ENCODE measurements at regions not wholly inside any gene's neighbourhood (a gene's known extent, or its start where the extent isn't known, plus 50 kb on each side); places are given as distances from the start of the nearest gene placed in this dataset.
"Not testable (repeated sequence)": the region's sequence is repeated elsewhere in the genome, so short reads cannot be mapped to it uniquely, and the experiment has no call there.

GRCh38 chr13:47723898-47724297 is 277.2 kb downstream of the SUCLA2 start:
- no peak overlapping the region for H3K27ac ChIP-seq (ENCODE audit: low read depth in 2 of 2, low read length in 2 of 2)
- no peaks in the 10 kb centered on the region for H3K4me1 ChIP-seq (ENCODE audit: control insufficient read depth in 2 of 2, insufficient read depth in 2 of 2, low read length in 2 of 2)
- no peaks in the 10 kb centered on the region for H3K27me3 ChIP-seq (ENCODE audit: control insufficient read depth in 2 of 2, insufficient read depth in 2 of 2, low read length in 2 of 2)
- no peaks in the 10 kb centered on the region for H3K9me3 ChIP-seq (ENCODE audit: control insufficient read depth in 2 of 2, low read length in 2 of 2)
- no peak overlapping the region for H3K9ac ChIP-seq (ENCODE audit: low read depth in 1 of 2, low read length in 2 of 2)
- H3K36me3 ChIP-seq (ENCODE audit: control insufficient read depth in 2 of 2, insufficient read depth in 2 of 2, low read length in 2 of 2): no peaks in the 10 kb centered on the region
- no peak overlapping the region for H3K4me3 ChIP-seq (ENCODE audit: low read length in 2 of 2)

- H3K9ac ChIP-seq (ENCODE audit: low read depth in 1 of 2, low read length in 2 of 2): no peak overlapping the region
- H3K36me3 ChIP-seq (ENCODE audit: control insufficient read depth in 2 of 2, insufficient read depth in 2 of 2, low read length in 2 of 2): no peaks in the 10 kb centered on the region
- no peak overlapping the region for H3K4me3 ChIP-seq (ENCODE audit: low read length in 2 of 2)
- H3K4me1 ChIP-seq (ENCODE audit: control insufficient read depth in 2 of 2, insufficient read depth in 2 of 2, low read length in 2 of 2): no peaks in the 10 kb centered on the region
- no peak overlapping the region for H3K27ac ChIP-seq (ENCODE audit: low read depth in 2 of 2, low read length in 2 of 2)
- H3K27me3 ChIP-seq (ENCODE audit: control insufficient read depth in 2 of 2, insufficient read depth in 2 of 2, low read length in 2 of 2): no peaks in the 10 kb centered on the region
- H3K9me3 ChIP-seq (ENCODE audit: control insufficient read depth in 2 of 2, low read length in 2 of 2): no peaks in the 10 kb centered on the region
These were observed 281.9 kb downstream of the SUCLA2 start for GRCh38 chr13:47719164-47719563.

GRCh38 chr13:47718556-47718955 is 282.5 kb downstream of the SUCLA2 start:
- no peaks in the 10 kb centered on the region for H3K36me3 ChIP-seq (ENCODE audit: control insufficient read depth in 2 of 2, insufficient read depth in 2 of 2, low read length in 2 of 2)
- H3K27me3 ChIP-seq (ENCODE audit: control insufficient read depth in 2 of 2, insufficient read depth in 2 of 2, low read length in 2 of 2): no peaks in the 10 kb centered on the region
- no peak overlapping the region for H3K27ac ChIP-seq (ENCODE audit: low read depth in 2 of 2, low read length in 2 of 2)
- no peaks in the 10 kb centered on the region for H3K9me3 ChIP-seq (ENCODE audit: control insufficient read depth in 2 of 2, low read length in 2 of 2)
- no peaks in the 10 kb centered on the region for H3K4me1 ChIP-seq (ENCODE audit: control insufficient read depth in 2 of 2, insufficient read depth in 2 of 2, low read length in 2 of 2)
- H3K9ac ChIP-seq (ENCODE audit: low read depth in 1 of 2, low read length in 2 of 2): no peak overlapping the region
- H3K4me3 ChIP-seq (ENCODE audit: low read length in 2 of 2): no peak overlapping the region

GRCh38 chr13:47708386-47708785 is 292.7 kb downstream of the SUCLA2 start:
- Histone ChIP-seq H3K27me3 (ENCODE audit: control insufficient read depth in 2 of 2, insufficient read depth in 2 of 2, low read length in 2 of 2) (no peaks in the 10 kb centered on the region), H3K36me3 (ENCODE audit: control insufficient read depth in 2 of 2, insufficient read depth in 2 of 2, low read length in 2 of 2) (no peaks in the 10 kb centered on the region), H3K4me3 (ENCODE audit: low read length in 2 of 2) (no peak overlapping the region), H3K27ac (ENCODE audit: low read depth in 2 of 2, low read length in 2 of 2) (no peak overlapping the region), H3K9me3 (ENCODE audit: control insufficient read depth in 2 of 2, low read length in 2 of 2) (no peaks in the 10 kb centered on the region), H3K4me1 (ENCODE audit: control insufficient read depth in 2 of 2, insufficient read depth in 2 of 2, low read length in 2 of 2) (no peaks in the 10 kb centered on the region), H3K9ac (ENCODE audit: low read depth in 1 of 2, low read length in 2 of 2) (no peak overlapping the region)

- Histone ChIP-seq H3K9me3 (ENCODE audit: control insufficient read depth in 2 of 2, low read length in 2 of 2) (no peaks in the 10 kb centered on the region), H3K4me3 (ENCODE audit: low read length in 2 of 2) (no peak overlapping the region), H3K36me3 (ENCODE audit: control insufficient read depth in 2 of 2, insufficient read depth in 2 of 2, low read length in 2 of 2) (no peaks in the 10 kb centered on the region), H3K27me3 (ENCODE audit: control insufficient read depth in 2 of 2, insufficient read depth in 2 of 2, low read length in 2 of 2) (no peaks in the 10 kb centered on the region), H3K4me1 (ENCODE audit: control insufficient read depth in 2 of 2, insufficient read depth in 2 of 2, low read length in 2 of 2) (no peaks in the 10 kb centered on the region), H3K9ac (ENCODE audit: low read depth in 1 of 2, low read length in 2 of 2) (no peak overlapping the region), H3K27ac (ENCODE audit: low read depth in 2 of 2, low read length in 2 of 2) (no peak overlapping the region)
These were observed 293.7 kb downstream of the SUCLA2 start for GRCh38 chr13:47707414-47707813.

- Histone ChIP-seq H3K4me1 (ENCODE audit: control insufficient read depth in 2 of 2, insufficient read depth in 2 of 2, low read length in 2 of 2) (no peaks in the 10 kb centered on the region), H3K27me3 (ENCODE audit: control insufficient read depth in 2 of 2, insufficient read depth in 2 of 2, low read length in 2 of 2) (no peaks in the 10 kb centered on the region), H3K9me3 (ENCODE audit: control insufficient read depth in 2 of 2, low read length in 2 of 2) (no peaks in the 10 kb centered on the region), H3K4me3 (ENCODE audit: low read length in 2 of 2) (no peak overlapping the region), H3K36me3 (ENCODE audit: control insufficient read depth in 2 of 2, insufficient read depth in 2 of 2, low read length in 2 of 2) (no peaks in the 10 kb centered on the region), H3K9ac (ENCODE audit: low read depth in 1 of 2, low read length in 2 of 2) (no peak overlapping the region), H3K27ac (ENCODE audit: low read depth in 2 of 2, low read length in 2 of 2) (no peak overlapping the region)
These were observed 295.9 kb downstream of the SUCLA2 start for GRCh38 chr13:47705185-47705584.

GRCh38 chr13:47696674-47697073 is 304.4 kb downstream of the SUCLA2 start:
- H3K4me3 ChIP-seq (ENCODE audit: low read length in 2 of 2): no peak overlapping the region
- no peaks in the 10 kb centered on the region for H3K9me3 ChIP-seq (ENCODE audit: control insufficient read depth in 2 of 2, low read length in 2 of 2)
- H3K27ac ChIP-seq (ENCODE audit: low read depth in 2 of 2, low read length in 2 of 2): no peak overlapping the region
- H3K27me3 ChIP-seq (ENCODE audit: control insufficient read depth in 2 of 2, insufficient read depth in 2 of 2, low read length in 2 of 2): no peaks in the 10 kb centered on the region
- no peaks in the 10 kb centered on the region for H3K36me3 ChIP-seq (ENCODE audit: control insufficient read depth in 2 of 2, insufficient read depth in 2 of 2, low read length in 2 of 2)
- H3K4me1 ChIP-seq (ENCODE audit: control insufficient read depth in 2 of 2, insufficient read depth in 2 of 2, low read length in 2 of 2): no peaks in the 10 kb centered on the region
- no peak overlapping the region for H3K9ac ChIP-seq (ENCODE audit: low read depth in 1 of 2, low read length in 2 of 2)

GRCh38 chr13:47687577-47687976 is 313.5 kb downstream of the SUCLA2 start:
- H3K27ac ChIP-seq (ENCODE audit: low read depth in 2 of 2, low read length in 2 of 2): no peak overlapping the region
- H3K4me3 ChIP-seq (ENCODE audit: low read length in 2 of 2): no peak overlapping the region
- H3K36me3 ChIP-seq (ENCODE audit: control insufficient read depth in 2 of 2, insufficient read depth in 2 of 2, low read length in 2 of 2): no peaks in the 10 kb centered on the region
- no peaks in the 10 kb centered on the region for H3K4me1 ChIP-seq (ENCODE audit: control insufficient read depth in 2 of 2, insufficient read depth in 2 of 2, low read length in 2 of 2)
- no peaks in the 10 kb centered on the region for H3K27me3 ChIP-seq (ENCODE audit: control insufficient read depth in 2 of 2, insufficient read depth in 2 of 2, low read length in 2 of 2)
- H3K9me3 ChIP-seq (ENCODE audit: control insufficient read depth in 2 of 2, low read length in 2 of 2): no peaks in the 10 kb centered on the region
- no peak overlapping the region for H3K9ac ChIP-seq (ENCODE audit: low read depth in 1 of 2, low read length in 2 of 2)

GRCh38 chr13:47685156-47685555 is 315.9 kb downstream of the SUCLA2 start:
- not testable (repeated sequence) for H3K4me3 ChIP-seq (ENCODE audit: low read length in 2 of 2); H3K4me1 ChIP-seq (ENCODE audit: control insufficient read depth in 2 of 2, insufficient read depth in 2 of 2, low read length in 2 of 2); H3K9ac ChIP-seq (ENCODE audit: low read depth in 1 of 2, low read length in 2 of 2); H3K9me3 ChIP-seq (ENCODE audit: control insufficient read depth in 2 of 2, low read length in 2 of 2); H3K27me3 ChIP-seq (ENCODE audit: control insufficient read depth in 2 of 2, insufficient read depth in 2 of 2, low read length in 2 of 2); H3K36me3 ChIP-seq (ENCODE audit: control insufficient read depth in 2 of 2, insufficient read depth in 2 of 2, low read length in 2 of 2); H3K27ac ChIP-seq (ENCODE audit: low read depth in 2 of 2, low read length in 2 of 2)

- no peaks in the 10 kb centered on the region for H3K36me3 ChIP-seq (ENCODE audit: control insufficient read depth in 2 of 2, insufficient read depth in 2 of 2, low read length in 2 of 2)
- H3K9ac ChIP-seq (ENCODE audit: low read depth in 1 of 2, low read length in 2 of 2): no peak overlapping the region
- H3K4me1 ChIP-seq (ENCODE audit: control insufficient read depth in 2 of 2, insufficient read depth in 2 of 2, low read length in 2 of 2): no peaks in the 10 kb centered on the region
These were observed 320.3 kb downstream of the SUCLA2 start for GRCh38 chr13:47680748-47681147.

GRCh38 chr13:47679401-47679800 is 321.7 kb downstream of the SUCLA2 start:
- H3K4me1 ChIP-seq (ENCODE audit: control insufficient read depth in 2 of 2, insufficient read depth in 2 of 2, low read length in 2 of 2): no peaks in the 10 kb centered on the region
- no peaks in the 10 kb centered on the region for H3K27me3 ChIP-seq (ENCODE audit: control insufficient read depth in 2 of 2, insufficient read depth in 2 of 2, low read length in 2 of 2)
- H3K27ac ChIP-seq (ENCODE audit: low read depth in 2 of 2, low read length in 2 of 2): no peak overlapping the region
- no peaks in the 10 kb centered on the region for H3K9me3 ChIP-seq (ENCODE audit: control insufficient read depth in 2 of 2, low read length in 2 of 2)
- no peak overlapping the region for H3K4me3 ChIP-seq (ENCODE audit: low read length in 2 of 2)
- H3K9ac ChIP-seq (ENCODE audit: low read depth in 1 of 2, low read length in 2 of 2): no peak overlapping the region
- H3K36me3 ChIP-seq (ENCODE audit: control insufficient read depth in 2 of 2, insufficient read depth in 2 of 2, low read length in 2 of 2): no peaks in the 10 kb centered on the region

More at GRCh38 chr13:47680748-47681147, 320.3 kb downstream of the SUCLA2 start:
- H3K27me3 ChIP-seq (ENCODE audit: control insufficient read depth in 2 of 2, insufficient read depth in 2 of 2, low read length in 2 of 2): no peaks in the 10 kb centered on the region
- no peak overlapping the region for H3K4me3 ChIP-seq (ENCODE audit: low read length in 2 of 2)
- H3K9me3 ChIP-seq (ENCODE audit: control insufficient read depth in 2 of 2, low read length in 2 of 2): no peaks in the 10 kb centered on the region
- H3K27ac ChIP-seq (ENCODE audit: low read depth in 2 of 2, low read length in 2 of 2): no peak overlapping the region
